HG03354 (cell line): ENCODE measurements at regions not wholly inside any gene's neighbourhood (a gene's known extent, or its start where the extent isn't known, plus 50 kb on each side); places are given as distances from the start of the nearest gene placed in this dataset.
"Not testable (repeated sequence)": the region's sequence is repeated elsewhere in the genome, so short reads cannot be mapped to it uniquely, and the experiment has no call there.

ENCODE experiments used
- ATAC-seq: cut with Tn5 transposase; IDR thresholded peaks from one replicate; pipeline ENCODE4 v1.9.1; 2021; ENCODE audit warnings: mild to moderate bottlenecking; ENCODE audit not compliant: unreplicated experiment, poor library complexity, severe bottlenecking

- ATAC-seq, result no peak
Observed at GRCh38 chr5:92976156-92976555, 604.9 kb downstream of the NR2F1-AS1 start.

GRCh38 chr5:92969781-92970237, 611.2 kb downstream of the NR2F1-AS1 start:
- ATAC-seq, result no peak

- no peak for ATAC-seq
Observed at GRCh38 chr5:92969191-92969780, 611.7 kb downstream of the NR2F1-AS1 start.

GRCh38 chr5:92963800-92964199, 617.2 kb downstream of the NR2F1-AS1 start:
- ATAC-seq, result no peak

- ATAC-seq, result no peak
Observed at GRCh38 chr5:92962752-92963151, 618.3 kb downstream of the NR2F1-AS1 start.

GRCh38 chr5:92956886-92957285, 624.1 kb downstream of the NR2F1-AS1 start:
- no peak for ATAC-seq

- no peak for ATAC-seq
Observed at GRCh38 chr5:92952243-92952642, 628.8 kb downstream of the NR2F1-AS1 start.

GRCh38 chr5:92951746-92952145, 629.3 kb downstream of the NR2F1-AS1 start:
- ATAC-seq, result no peak

- ATAC-seq, result no peak
Observed at GRCh38 chr5:92946546-92946945, 634.5 kb downstream of the NR2F1-AS1 start.

- peak; percentile 78 for ATAC-seq
Observed at GRCh38 chr5:92945605-92946097, 635.4 kb downstream of the NR2F1-AS1 start.

- no peak for ATAC-seq
Observed at GRCh38 chr5:92944903-92945604, 636.0 kb downstream of the NR2F1-AS1 start.

GRCh38 chr5:92944337-92944736, 636.7 kb downstream of the NR2F1-AS1 start:
- no peak for ATAC-seq

- no peak for ATAC-seq
Observed at GRCh38 chr5:92942762-92943161, 638.3 kb downstream of the NR2F1-AS1 start.

GRCh38 chr5:92941806-92942205, 639.2 kb downstream of the NR2F1-AS1 start:
- ATAC-seq, result no peak

- no peak for ATAC-seq
Observed at GRCh38 chr5:92939428-92939827, 641.6 kb downstream of the NR2F1-AS1 start.

GRCh38 chr5:92937396-92937795, 643.6 kb downstream of the NR2F1-AS1 start:
- not testable (repeated sequence) for ATAC-seq

GRCh38 chr5:92930057-92930456, 651.0 kb downstream of the NR2F1-AS1 start:
- ATAC-seq, result no peak

GRCh38 chr5:92927291-92927778, 653.7 kb downstream of the NR2F1-AS1 start:
- no peak for ATAC-seq

- no peak for ATAC-seq
Observed at GRCh38 chr5:92923885-92924284, 657.1 kb downstream of the NR2F1-AS1 start.

GRCh38 chr5:92922231-92922967, 658.6 kb downstream of the NR2F1-AS1 start:
- ATAC-seq, result no peak
